K562 (cell line): ENCODE measurements at regions not wholly inside any gene's neighbourhood (a gene's known extent, or its start where the extent isn't known, plus 50 kb on each side); places are given as distances from the start of the nearest gene placed in this dataset.

Experiments used
- CHD2 ChIP-seq: IDR thresholded peaks from 2 replicates; pipeline ENCODE4 v1.6.1; 2011; ENCODE audit warnings: low read depth, low read length
- CHD7 ChIP-seq: fragments of 200-600 bp; sonication (generic); IDR thresholded peaks from one replicate; pipeline ENCODE4 v1.6.1; 2012; ENCODE audit warnings: mild to moderate bottlenecking, low read depth, low read length, inconsistent platforms
- DACH1 ChIP-seq: fragments of 450-650 bp; IDR thresholded peaks from 2 replicates; pipeline ENCODE4 v1.6.1; 2018; ENCODE audit not compliant: partially characterized antibody
- FOXM1 ChIP-seq, 2 experiments: fragments of 450-650 bp in 1 of 2; sonication (generic) in 1 of 2; formaldehyde crosslinking in 1 of 2; IDR thresholded peaks; 2 replicates each; pipeline versions ENCODE4 v1.6.1 to v1.9.0; 2017 to 2022; ENCODE audit warnings: low read depth in 2 of 2, mild to moderate bottlenecking in 2 of 2, missing genetic modification reagents in 1 of 2, moderate library complexity in 1 of 2
- KHSRP ChIP-seq: fragments of 450-650 bp; IDR thresholded peaks from 2 replicates; pipeline ENCODE4 v1.6.1; 2017
- KLF1 ChIP-seq: fragments of 450-650 bp; IDR thresholded peaks from 2 replicates; pipeline ENCODE4 v1.6.1; 2016; ENCODE audit warnings: missing genetic modification characterization, missing compliant biosample characterization
- MAFK ChIP-seq: IDR thresholded peaks from 2 replicates; pipeline ENCODE4 v1.6.1; 2011; ENCODE audit warnings: low read length, improper control_type of control experiment
- NFIX ChIP-seq: fragments of 250-450 bp; sonication (Bioruptor Pico); IDR thresholded peaks from 2 replicates; pipeline ENCODE4 v1.4.0; 2020; ENCODE audit warnings: low read depth, mild to moderate bottlenecking, moderate library complexity
- NUFIP1 ChIP-seq: fragments of 450-650 bp; IDR thresholded peaks from 2 replicates; pipeline ENCODE4 v1.6.1; 2018; ENCODE audit not compliant: partially characterized antibody
- PCBP2 ChIP-seq: fragments of 200-400 bp; formaldehyde crosslinking; IDR thresholded peaks from 2 replicates; pipeline ENCODE4 v1.6.1; 2018; ENCODE audit warnings: low read length, low read depth, mild to moderate bottlenecking, moderate library complexity; ENCODE audit not compliant: poor library complexity, severe bottlenecking
- PML ChIP-seq: IDR thresholded peaks from 2 replicates; pipeline ENCODE4 v1.6.1; 2012; ENCODE audit warnings: low read length, inconsistent platforms
- PURB ChIP-seq: sonication (generic); formaldehyde crosslinking; IDR thresholded peaks from 2 replicates; pipeline ENCODE4 v1.9.0; 2021; ENCODE audit warnings: low read depth, mild to moderate bottlenecking, missing genetic modification reagents
- SMAD3 ChIP-seq: fragments of 450-650 bp; formaldehyde crosslinking; conservative IDR thresholded peaks from 2 replicates; pipeline ENCODE4 v1.4.0; 2020; ENCODE audit warnings: mild to moderate bottlenecking
- TAL1 ChIP-seq: fragments of 450-650 bp; IDR thresholded peaks from 2 replicates; pipeline ENCODE4 v1.6.1; 2016; ENCODE audit warnings: mild to moderate bottlenecking
- ZNF12 ChIP-seq: sonication (generic); formaldehyde crosslinking; IDR thresholded peaks from 2 replicates; pipeline ENCODE4 v1.4.0; 2020; ENCODE audit warnings: mild to moderate bottlenecking, missing genetic modification reagents
- TF ChIP-seq, protein P1 (sequence below): sonication (generic); formaldehyde crosslinking; IDR thresholded peaks from 2 replicates; pipeline ENCODE4 v1.4.0; 2020; ENCODE audit warnings: mild to moderate bottlenecking, missing genetic modification reagents

DNA sequence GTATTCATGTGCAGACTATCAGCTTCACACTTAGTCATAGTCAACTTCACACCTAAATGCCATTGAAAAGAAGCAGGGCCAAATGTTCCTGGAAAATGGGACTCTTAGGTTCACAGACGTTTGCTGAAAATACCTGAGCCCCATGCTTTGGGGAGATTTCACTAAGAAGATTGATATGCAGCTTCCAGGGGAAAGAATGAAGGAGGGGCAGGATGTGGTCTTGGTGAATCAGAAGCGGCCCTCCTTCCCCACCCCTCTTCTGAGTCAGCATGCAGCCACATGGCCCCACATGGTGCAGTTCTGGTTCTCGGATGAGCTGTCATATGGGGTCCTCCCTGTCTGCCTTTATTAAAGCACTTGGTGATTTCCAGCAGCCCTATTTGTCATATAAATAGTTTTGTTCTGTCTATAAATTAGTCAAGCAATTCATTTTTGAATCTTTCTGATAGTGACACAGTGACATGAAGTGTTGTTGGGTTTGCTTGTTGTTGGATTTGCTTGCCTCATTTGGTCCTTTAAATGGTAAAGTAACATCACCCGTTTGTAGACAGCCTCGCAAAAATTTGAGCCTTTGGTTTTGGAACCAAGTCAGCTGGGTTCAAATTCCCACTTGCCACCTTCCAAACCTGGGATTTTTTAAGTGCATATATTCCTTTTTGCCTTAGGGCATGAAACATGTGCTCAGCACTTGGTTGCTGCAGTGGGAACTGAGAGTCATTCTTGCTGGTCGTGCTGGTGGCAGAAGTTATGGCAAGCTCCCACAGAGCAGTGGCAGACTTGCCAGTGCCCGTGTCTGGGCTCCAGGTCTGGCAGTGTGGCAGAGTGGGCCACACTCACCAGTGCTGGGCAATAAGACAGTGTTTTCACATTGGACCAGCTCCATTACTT is 68.1 kb upstream of the CDK6 start (continued):
- TF ChIP-seq, protein P1, sequence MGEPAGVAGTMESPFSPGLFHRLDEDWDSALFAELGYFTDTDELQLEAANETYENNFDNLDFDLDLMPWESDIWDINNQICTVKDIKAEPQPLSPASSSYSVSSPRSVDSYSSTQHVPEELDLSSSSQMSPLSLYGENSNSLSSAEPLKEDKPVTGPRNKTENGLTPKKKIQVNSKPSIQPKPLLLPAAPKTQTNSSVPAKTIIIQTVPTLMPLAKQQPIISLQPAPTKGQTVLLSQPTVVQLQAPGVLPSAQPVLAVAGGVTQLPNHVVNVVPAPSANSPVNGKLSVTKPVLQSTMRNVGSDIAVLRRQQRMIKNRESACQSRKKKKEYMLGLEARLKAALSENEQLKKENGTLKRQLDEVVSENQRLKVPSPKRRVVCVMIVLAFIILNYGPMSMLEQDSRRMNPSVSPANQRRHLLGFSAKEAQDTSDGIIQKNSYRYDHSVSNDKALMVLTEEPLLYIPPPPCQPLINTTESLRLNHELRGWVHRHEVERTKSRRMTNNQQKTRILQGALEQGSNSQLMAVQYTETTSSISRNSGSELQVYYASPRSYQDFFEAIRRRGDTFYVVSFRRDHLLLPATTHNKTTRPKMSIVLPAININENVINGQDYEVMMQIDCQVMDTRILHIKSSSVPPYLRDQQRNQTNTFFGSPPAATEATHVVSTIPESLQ (CRISPR knock-in tag) = peak; percentile 96
- TF ChIP-seq MAFK (peak; percentile 57; the same call in 1 of the 2 replicates), KLF1 (tag) (no peak), DACH1 (no peak), KHSRP (no peak), PML (no peak), PURB (CRISPR knock-in tag) (no peak), TAL1 (no peak), CHD2 (no peak), FOXM1 (IDR thresholded peaks at IDR 0.05; ENCODE audit: low read depth) (no peak), FOXM1 (CRISPR knock-in tag; IDR thresholded peaks at IDR 0.05; ENCODE audit: low read depth) (0 out of 2 replicates have a peak, but pooled peaks have one; percentile 64), CHD7 (no peak), ZNF12 (CRISPR knock-in tag) (no peak), NFIX (CRISPR knock-in tag) (no peak), SMAD3 (no peak), NUFIP1 (no peak), PCBP2 (no peak)
